IPS-15b (cell line): ENCODE measurements at regions not wholly inside any gene's neighbourhood (a gene's known extent, or its start where the extent isn't known, plus 50 kb on each side); places are given as distances from the start of the nearest gene placed in this dataset.

Experiments
- H3K27me3 ChIP-seq: one replicate; pipeline ENCODE4 v1.6.1; 2013; ENCODE audit warnings: low read length; ENCODE audit not compliant: control insufficient read depth, insufficient read depth
- H3K36me3 ChIP-seq: one replicate; pipeline ENCODE4 v1.6.1; 2013; ENCODE audit warnings: low read length; ENCODE audit not compliant: control insufficient read depth, insufficient read depth
- H3K4me1 ChIP-seq: one replicate; pipeline ENCODE4 v1.6.1; 2013; ENCODE audit warnings: mild to moderate bottlenecking, low read length; ENCODE audit not compliant: control insufficient read depth, insufficient read depth
- H3K4me3 ChIP-seq: one replicate; pipeline ENCODE4 v1.5.1; 2013; ENCODE audit warnings: low read depth, low read length
- H3K9ac ChIP-seq: one replicate; pipeline ENCODE4 v1.6.1; 2013; ENCODE audit warnings: low read depth, mild to moderate bottlenecking, low read length
- H3K9me3 ChIP-seq: one replicate; pipeline ENCODE4 v1.6.1; 2013; ENCODE audit warnings: mild to moderate bottlenecking, low read length; ENCODE audit not compliant: control insufficient read depth, insufficient read depth

GRCh38 chr11:130636722-130637464 lies 188.4 kb downstream of the ADAMTS15 start:
- H3K4me1 ChIP-seq, result peaks cover 3% of the 10 kb centered on the region
- H3K9ac ChIP-seq, result no peak overlapping the region
- no peaks in the 10 kb centered on the region for H3K36me3 ChIP-seq
- H3K9me3 ChIP-seq, result no peaks in the 10 kb centered on the region
- H3K4me3 ChIP-seq, result no peak overlapping the region
- no peaks in the 10 kb centered on the region for H3K27me3 ChIP-seq

- Histone ChIP-seq H3K36me3 (no peaks in the 10 kb centered on the region), H3K4me1 (peaks cover 3% of the 10 kb centered on the region), H3K9ac (no peak overlapping the region), H3K4me3 (no peak overlapping the region), H3K9me3 (no peaks in the 10 kb centered on the region), H3K27me3 (no peaks in the 10 kb centered on the region)
These were observed 189.1 kb downstream of the ADAMTS15 start for GRCh38 chr11:130637566-130637965.

GRCh38 chr11:130638033-130638432 lies 189.6 kb downstream of the ADAMTS15 start:
- Histone ChIP-seq H3K4me1 (peaks cover 3% of the 10 kb centered on the region), H3K4me3 (no peak overlapping the region), H3K27me3 (no peaks in the 10 kb centered on the region), H3K36me3 (no peaks in the 10 kb centered on the region), H3K9ac (no peak overlapping the region), H3K9me3 (no peaks in the 10 kb centered on the region)

- H3K9me3 ChIP-seq, result no peaks in the 10 kb centered on the region
- no peak overlapping the region for H3K9ac ChIP-seq
- no peaks in the 10 kb centered on the region for H3K36me3 ChIP-seq
- H3K4me1 ChIP-seq, result peaks cover 3% of the 10 kb centered on the region
- no peak overlapping the region for H3K4me3 ChIP-seq
- H3K27me3 ChIP-seq, result no peaks in the 10 kb centered on the region
These were observed 190.2 kb downstream of the ADAMTS15 start for GRCh38 chr11:130638624-130639023.

GRCh38 chr11:130639369-130639768 lies 190.9 kb downstream of the ADAMTS15 start:
- H3K9me3 ChIP-seq, result no peaks in the 10 kb centered on the region
- no peak overlapping the region for H3K4me3 ChIP-seq

GRCh38 chr11:130640526-130640925 lies 192.1 kb downstream of the ADAMTS15 start:
- Histone ChIP-seq H3K4me3 (no peak overlapping the region), H3K36me3 (no peaks in the 10 kb centered on the region), H3K9me3 (no peaks in the 10 kb centered on the region), H3K4me1 (peaks cover 7% of the 10 kb centered on the region), H3K27me3 (peaks cover 4% of the 10 kb centered on the region), H3K9ac (no peak overlapping the region)

More at GRCh38 chr11:130639369-130639768, 190.9 kb downstream of the ADAMTS15 start:
- no peaks in the 10 kb centered on the region for H3K27me3 ChIP-seq
- no peaks in the 10 kb centered on the region for H3K36me3 ChIP-seq
- H3K9ac ChIP-seq, result no peak overlapping the region
- peaks cover 5% of the 10 kb centered on the region for H3K4me1 ChIP-seq

GRCh38 chr11:130641876-130642275 lies 193.4 kb downstream of the ADAMTS15 start:
- Histone ChIP-seq H3K9ac (no peak overlapping the region), H3K36me3 (no peaks in the 10 kb centered on the region), H3K4me3 (no peak overlapping the region), H3K27me3 (peaks cover 4% of the 10 kb centered on the region), H3K4me1 (peaks cover 7% of the 10 kb centered on the region), H3K9me3 (no peaks in the 10 kb centered on the region)

- Histone ChIP-seq H3K4me1 (peaks cover 4% of the 10 kb centered on the region), H3K9ac (no peak overlapping the region), H3K9me3 (no peaks in the 10 kb centered on the region), H3K36me3 (no peaks in the 10 kb centered on the region), H3K4me3 (no peak overlapping the region), H3K27me3 (peaks cover 4% of the 10 kb centered on the region)
These were observed 194.5 kb downstream of the ADAMTS15 start for GRCh38 chr11:130642994-130643393.

GRCh38 chr11:130644187-130644586 lies 195.7 kb downstream of the ADAMTS15 start:
- H3K27me3 ChIP-seq, result peaks cover 4% of the 10 kb centered on the region
- H3K9ac ChIP-seq, result no peak overlapping the region
- H3K4me1 ChIP-seq, result peaks cover 4% of the 10 kb centered on the region
- no peak overlapping the region for H3K4me3 ChIP-seq
- H3K9me3 ChIP-seq, result no peaks in the 10 kb centered on the region
- no peaks in the 10 kb centered on the region for H3K36me3 ChIP-seq

- Histone ChIP-seq H3K27me3 (peaks cover 4% of the 10 kb centered on the region), H3K9me3 (no peaks in the 10 kb centered on the region), H3K4me3 (no peak overlapping the region), H3K36me3 (no peaks in the 10 kb centered on the region), H3K9ac (no peak overlapping the region), H3K4me1 (peaks cover 4% of the 10 kb centered on the region)
These were observed 196.9 kb downstream of the ADAMTS15 start for GRCh38 chr11:130645164-130645842.

- Histone ChIP-seq H3K9me3 (no peaks in the 10 kb centered on the region), H3K9ac (no peak overlapping the region), H3K4me1 (peaks cover 4% of the 10 kb centered on the region)
These were observed 197.4 kb downstream of the ADAMTS15 start for GRCh38 chr11:130645843-130646197.

GRCh38 chr11:130646881-130647280 lies 198.4 kb downstream of the ADAMTS15 start:
- peaks cover 4% of the 10 kb centered on the region for H3K4me1 ChIP-seq

More at GRCh38 chr11:130645843-130646197, 197.4 kb downstream of the ADAMTS15 start:
- no peaks in the 10 kb centered on the region for H3K36me3 ChIP-seq
- H3K27me3 ChIP-seq, result peaks cover 4% of the 10 kb centered on the region
- H3K4me3 ChIP-seq, result no peak overlapping the region

More at GRCh38 chr11:130646881-130647280, 198.4 kb downstream of the ADAMTS15 start:
- Histone ChIP-seq H3K4me3 (no peak overlapping the region), H3K9me3 (no peaks in the 10 kb centered on the region), H3K36me3 (no peaks in the 10 kb centered on the region), H3K27me3 (peaks cover 4% of the 10 kb centered on the region), H3K9ac (no peak overlapping the region)
